ENCODE measurements at regions not wholly inside any gene's neighbourhood (a gene's known extent, or its start where the extent isn't known, plus 50 kb on each side); places are given as distances from the start of the nearest gene placed in this dataset.

DNA sequence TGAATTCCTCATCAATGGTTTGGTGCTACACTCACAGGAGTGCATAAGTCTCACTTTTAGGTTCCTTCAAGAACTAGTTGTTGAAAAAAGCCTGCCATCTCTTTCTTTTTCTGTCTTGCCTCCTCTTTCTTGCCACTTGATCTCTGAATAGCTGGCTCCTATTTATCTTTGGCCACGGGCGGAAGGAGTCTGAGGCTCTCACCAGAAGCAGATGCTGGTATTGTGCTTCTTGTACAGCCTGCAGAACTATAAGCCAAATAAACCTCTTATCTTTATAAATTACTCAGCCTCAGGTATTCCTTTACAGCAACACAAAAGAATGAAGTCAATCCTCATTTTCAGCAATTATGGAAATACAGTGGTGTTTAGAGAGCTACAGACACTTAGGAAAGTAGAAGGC lies 247.1 kb upstream of the PRR16 start:
- no peak overlapping the region for H3K27ac ChIP-seq (ENCODE audit: extremely low read depth, low read depth, low read length)
- H3K9me3 ChIP-seq (ENCODE audit: control insufficient read depth, insufficient read depth, low read depth, low read length) = no peaks in the 10 kb centered on the region
- no peaks in the 10 kb centered on the region for H3K36me3 ChIP-seq (ENCODE audit: control insufficient read depth in 2 of 2, insufficient read depth in 1 of 2, low read length in 2 of 2)
- ChIA-PET CTCF (no interaction called here), POLR2A (no interaction called here)
- no peak overlapping the region for H3K4me3 ChIP-seq (ENCODE audit: low read depth, low read length)
- TF ChIP-seq, protein P1, sequence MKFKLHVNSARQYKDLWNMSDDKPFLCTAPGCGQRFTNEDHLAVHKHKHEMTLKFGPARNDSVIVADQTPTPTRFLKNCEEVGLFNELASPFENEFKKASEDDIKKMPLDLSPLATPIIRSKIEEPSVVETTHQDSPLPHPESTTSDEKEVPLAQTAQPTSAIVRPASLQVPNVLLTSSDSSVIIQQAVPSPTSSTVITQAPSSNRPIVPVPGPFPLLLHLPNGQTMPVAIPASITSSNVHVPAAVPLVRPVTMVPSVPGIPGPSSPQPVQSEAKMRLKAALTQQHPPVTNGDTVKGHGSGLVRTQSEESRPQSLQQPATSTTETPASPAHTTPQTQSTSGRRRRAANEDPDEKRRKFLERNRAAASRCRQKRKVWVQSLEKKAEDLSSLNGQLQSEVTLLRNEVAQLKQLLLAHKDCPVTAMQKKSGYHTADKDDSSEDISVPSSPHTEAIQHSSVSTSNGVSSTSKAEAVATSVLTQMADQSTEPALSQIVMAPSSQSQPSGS (tag by site-specific recombination; IDR thresholded peaks at IDR 0.05; ENCODE audit: low read depth) = no peak
- TF ChIP-seq, protein P2, sequence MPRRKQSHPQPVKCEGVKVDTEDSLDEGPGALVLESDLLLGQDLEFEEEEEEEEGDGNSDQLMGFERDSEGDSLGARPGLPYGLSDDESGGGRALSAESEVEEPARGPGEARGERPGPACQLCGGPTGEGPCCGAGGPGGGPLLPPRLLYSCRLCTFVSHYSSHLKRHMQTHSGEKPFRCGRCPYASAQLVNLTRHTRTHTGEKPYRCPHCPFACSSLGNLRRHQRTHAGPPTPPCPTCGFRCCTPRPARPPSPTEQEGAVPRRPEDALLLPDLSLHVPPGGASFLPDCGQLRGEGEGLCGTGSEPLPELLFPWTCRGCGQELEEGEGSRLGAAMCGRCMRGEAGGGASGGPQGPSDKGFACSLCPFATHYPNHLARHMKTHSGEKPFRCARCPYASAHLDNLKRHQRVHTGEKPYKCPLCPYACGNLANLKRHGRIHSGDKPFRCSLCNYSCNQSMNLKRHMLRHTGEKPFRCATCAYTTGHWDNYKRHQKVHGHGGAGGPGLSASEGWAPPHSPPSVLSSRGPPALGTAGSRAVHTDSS (tag by site-specific recombination; IDR thresholded peaks at IDR 0.05) = no peak
- TF ChIP-seq, protein P3, sequence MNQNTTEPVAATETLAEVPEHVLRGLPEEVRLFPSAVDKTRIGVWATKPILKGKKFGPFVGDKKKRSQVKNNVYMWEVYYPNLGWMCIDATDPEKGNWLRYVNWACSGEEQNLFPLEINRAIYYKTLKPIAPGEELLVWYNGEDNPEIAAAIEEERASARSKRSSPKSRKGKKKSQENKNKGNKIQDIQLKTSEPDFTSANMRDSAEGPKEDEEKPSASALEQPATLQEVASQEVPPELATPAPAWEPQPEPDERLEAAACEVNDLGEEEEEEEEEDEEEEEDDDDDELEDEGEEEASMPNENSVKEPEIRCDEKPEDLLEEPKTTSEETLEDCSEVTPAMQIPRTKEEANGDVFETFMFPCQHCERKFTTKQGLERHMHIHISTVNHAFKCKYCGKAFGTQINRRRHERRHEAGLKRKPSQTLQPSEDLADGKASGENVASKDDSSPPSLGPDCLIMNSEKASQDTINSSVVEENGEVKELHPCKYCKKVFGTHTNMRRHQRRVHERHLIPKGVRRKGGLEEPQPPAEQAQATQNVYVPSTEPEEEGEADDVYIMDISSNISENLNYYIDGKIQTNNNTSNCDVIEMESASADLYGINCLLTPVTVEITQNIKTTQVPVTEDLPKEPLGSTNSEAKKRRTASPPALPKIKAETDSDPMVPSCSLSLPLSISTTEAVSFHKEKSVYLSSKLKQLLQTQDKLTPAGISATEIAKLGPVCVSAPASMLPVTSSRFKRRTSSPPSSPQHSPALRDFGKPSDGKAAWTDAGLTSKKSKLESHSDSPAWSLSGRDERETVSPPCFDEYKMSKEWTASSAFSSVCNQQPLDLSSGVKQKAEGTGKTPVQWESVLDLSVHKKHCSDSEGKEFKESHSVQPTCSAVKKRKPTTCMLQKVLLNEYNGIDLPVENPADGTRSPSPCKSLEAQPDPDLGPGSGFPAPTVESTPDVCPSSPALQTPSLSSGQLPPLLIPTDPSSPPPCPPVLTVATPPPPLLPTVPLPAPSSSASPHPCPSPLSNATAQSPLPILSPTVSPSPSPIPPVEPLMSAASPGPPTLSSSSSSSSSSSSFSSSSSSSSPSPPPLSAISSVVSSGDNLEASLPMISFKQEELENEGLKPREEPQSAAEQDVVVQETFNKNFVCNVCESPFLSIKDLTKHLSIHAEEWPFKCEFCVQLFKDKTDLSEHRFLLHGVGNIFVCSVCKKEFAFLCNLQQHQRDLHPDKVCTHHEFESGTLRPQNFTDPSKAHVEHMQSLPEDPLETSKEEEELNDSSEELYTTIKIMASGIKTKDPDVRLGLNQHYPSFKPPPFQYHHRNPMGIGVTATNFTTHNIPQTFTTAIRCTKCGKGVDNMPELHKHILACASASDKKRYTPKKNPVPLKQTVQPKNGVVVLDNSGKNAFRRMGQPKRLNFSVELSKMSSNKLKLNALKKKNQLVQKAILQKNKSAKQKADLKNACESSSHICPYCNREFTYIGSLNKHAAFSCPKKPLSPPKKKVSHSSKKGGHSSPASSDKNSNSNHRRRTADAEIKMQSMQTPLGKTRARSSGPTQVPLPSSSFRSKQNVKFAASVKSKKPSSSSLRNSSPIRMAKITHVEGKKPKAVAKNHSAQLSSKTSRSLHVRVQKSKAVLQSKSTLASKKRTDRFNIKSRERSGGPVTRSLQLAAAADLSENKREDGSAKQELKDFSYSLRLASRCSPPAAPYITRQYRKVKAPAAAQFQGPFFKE (tag by site-specific recombination; IDR thresholded peaks at IDR 0.05; ENCODE audit: borderline replicate concordance) = no peak
- TF ChIP-seq, protein P4, sequence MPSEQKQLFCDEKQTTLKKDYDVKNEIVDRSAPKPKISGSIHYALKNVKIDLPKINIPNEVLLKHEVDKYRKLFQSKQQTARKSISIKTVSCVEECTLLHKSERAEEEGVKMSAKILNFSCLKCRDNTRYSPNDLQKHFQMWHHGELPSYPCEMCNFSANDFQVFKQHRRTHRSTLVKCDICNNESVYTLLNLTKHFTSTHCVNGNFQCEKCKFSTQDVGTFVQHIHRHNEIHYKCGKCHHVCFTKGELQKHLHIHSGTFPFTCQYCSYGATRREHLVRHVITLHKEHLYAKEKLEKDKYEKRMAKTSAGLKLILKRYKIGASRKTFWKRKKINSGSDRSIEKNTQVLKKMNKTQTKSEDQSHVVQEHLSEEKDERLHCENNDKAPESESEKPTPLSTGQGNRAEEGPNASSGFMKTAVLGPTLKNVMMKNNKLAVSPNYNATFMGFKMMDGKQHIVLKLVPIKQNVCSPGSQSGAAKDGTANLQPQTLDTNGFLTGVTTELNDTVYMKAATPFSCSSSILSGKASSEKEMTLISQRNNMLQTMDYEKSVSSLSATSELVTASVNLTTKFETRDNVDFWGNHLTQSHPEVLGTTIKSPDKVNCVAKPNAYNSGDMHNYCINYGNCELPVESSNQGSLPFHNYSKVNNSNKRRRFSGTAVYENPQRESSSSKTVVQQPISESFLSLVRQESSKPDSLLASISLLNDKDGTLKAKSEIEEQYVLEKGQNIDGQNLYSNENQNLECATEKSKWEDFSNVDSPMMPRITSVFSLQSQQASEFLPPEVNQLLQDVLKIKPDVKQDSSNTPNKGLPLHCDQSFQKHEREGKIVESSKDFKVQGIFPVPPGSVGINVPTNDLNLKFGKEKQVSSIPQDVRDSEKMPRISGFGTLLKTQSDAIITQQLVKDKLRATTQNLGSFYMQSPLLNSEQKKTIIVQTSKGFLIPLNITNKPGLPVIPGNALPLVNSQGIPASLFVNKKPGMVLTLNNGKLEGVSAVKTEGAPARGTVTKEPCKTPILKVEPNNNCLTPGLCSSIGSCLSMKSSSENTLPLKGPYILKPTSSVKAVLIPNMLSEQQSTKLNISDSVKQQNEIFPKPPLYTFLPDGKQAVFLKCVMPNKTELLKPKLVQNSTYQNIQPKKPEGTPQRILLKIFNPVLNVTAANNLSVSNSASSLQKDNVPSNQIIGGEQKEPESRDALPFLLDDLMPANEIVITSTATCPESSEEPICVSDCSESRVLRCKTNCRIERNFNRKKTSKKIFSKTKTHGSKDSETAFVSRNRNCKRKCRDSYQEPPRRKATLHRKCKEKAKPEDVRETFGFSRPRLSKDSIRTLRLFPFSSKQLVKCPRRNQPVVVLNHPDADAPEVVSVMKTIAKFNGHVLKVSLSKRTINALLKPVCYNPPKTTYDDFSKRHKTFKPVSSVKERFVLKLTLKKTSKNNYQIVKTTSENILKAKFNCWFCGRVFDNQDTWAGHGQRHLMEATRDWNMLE (tag by site-specific recombination; conservative IDR thresholded peaks at IDR 0.05; ENCODE audit: low read depth) = no peak
- no peak for TF ChIP-seq SP2 (tag by site-specific recombination; IDR thresholded peaks at IDR 0.05)
- TF ChIP-seq, protein P5, sequence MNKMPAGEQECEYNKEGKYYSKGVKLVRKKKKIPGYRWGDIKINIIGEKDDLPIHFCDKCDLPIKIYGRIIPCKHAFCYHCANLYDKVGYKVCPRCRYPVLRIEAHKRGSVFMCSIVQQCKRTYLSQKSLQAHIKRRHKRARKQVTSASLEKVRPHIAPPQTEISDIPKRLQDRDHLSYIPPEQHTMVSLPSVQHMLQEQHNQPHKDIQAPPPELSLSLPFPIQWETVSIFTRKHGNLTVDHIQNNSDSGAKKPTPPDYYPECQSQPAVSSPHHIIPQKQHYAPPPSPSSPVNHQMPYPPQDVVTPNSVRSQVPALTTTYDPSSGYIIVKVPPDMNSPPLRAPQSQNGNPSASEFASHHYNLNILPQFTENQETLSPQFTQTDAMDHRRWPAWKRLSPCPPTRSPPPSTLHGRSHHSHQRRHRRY (tag by site-specific recombination; IDR thresholded peaks at IDR 0.05) = no peak
- TF ChIP-seq, protein P6, sequence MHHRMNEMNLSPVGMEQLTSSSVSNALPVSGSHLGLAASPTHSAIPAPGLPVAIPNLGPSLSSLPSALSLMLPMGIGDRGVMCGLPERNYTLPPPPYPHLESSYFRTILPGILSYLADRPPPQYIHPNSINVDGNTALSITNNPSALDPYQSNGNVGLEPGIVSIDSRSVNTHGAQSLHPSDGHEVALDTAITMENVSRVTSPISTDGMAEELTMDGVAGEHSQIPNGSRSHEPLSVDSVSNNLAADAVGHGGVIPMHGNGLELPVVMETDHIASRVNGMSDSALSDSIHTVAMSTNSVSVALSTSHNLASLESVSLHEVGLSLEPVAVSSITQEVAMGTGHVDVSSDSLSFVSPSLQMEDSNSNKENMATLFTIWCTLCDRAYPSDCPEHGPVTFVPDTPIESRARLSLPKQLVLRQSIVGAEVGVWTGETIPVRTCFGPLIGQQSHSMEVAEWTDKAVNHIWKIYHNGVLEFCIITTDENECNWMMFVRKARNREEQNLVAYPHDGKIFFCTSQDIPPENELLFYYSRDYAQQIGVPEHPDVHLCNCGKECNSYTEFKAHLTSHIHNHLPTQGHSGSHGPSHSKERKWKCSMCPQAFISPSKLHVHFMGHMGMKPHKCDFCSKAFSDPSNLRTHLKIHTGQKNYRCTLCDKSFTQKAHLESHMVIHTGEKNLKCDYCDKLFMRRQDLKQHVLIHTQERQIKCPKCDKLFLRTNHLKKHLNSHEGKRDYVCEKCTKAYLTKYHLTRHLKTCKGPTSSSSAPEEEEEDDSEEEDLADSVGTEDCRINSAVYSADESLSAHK (tag by site-specific recombination; IDR thresholded peaks at IDR 0.05) = no peak
- no peaks in the 10 kb centered on the region for H3K4me1 ChIP-seq (ENCODE audit: control insufficient read depth, insufficient read depth, low read length)

Measured in HEK293 (cell line).